ENCODE measurements at regions not wholly inside any gene's neighbourhood (a gene's known extent, or its start where the extent isn't known, plus 50 kb on each side); places are given as distances from the start of the nearest gene placed in this dataset.

- ATAC-seq = peak; percentile 69
- intact Hi-C loops (cut with DNase I, micrococcal nuclease) = no loop called here
- peak in 1 of 2 donors; percentile 36 for DNase-seq
These were observed 73.9 kb downstream of the WNT5A start for GRCh38 chr3:55413236-55413635.

DNA sequence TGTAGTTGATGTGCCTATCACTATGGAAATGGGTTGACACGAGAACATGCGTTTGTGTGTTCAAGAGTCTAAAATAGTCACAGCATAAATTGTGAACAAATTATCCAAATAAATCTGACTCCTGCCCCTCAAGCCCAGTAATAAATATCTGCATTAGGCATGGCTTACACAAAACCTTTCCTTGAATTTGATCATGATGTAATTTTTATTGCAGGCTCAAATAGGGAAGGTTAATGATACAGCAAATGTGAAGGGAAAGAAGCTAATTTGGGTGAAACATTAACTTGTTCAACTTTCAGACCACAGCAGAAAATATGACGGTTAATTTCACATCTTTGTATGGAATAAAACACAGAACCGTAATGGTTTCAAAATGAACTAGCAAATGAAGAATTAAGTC lies 74.6 kb downstream of the WNT5A start:
- ATAC-seq (peak; percentile 71), DNase-seq (no peak)
- intact Hi-C loops (cut with DNase I, micrococcal nuclease) = no loop called here

GRCh38 chr3:55409806-55410205 lies 77.3 kb downstream of the WNT5A start:
- intact Hi-C loops (cut with DNase I, micrococcal nuclease) = no loop called here
- DNase-seq = no peak
- ATAC-seq = no peak

GRCh38 chr3:55408193-55408826 lies 78.8 kb downstream of the WNT5A start:
- intact Hi-C loops (cut with DNase I, micrococcal nuclease) = no loop called here
- peak; percentile 85 for ATAC-seq
- DNase-seq = peak; percentile 25 to 38

- ATAC-seq (no peak), DNase-seq (no peak)
- intact Hi-C loops (cut with DNase I, micrococcal nuclease) = no loop called here
These were observed 79.7 kb downstream of the WNT5A start for GRCh38 chr3:55407426-55407820.

DNA sequence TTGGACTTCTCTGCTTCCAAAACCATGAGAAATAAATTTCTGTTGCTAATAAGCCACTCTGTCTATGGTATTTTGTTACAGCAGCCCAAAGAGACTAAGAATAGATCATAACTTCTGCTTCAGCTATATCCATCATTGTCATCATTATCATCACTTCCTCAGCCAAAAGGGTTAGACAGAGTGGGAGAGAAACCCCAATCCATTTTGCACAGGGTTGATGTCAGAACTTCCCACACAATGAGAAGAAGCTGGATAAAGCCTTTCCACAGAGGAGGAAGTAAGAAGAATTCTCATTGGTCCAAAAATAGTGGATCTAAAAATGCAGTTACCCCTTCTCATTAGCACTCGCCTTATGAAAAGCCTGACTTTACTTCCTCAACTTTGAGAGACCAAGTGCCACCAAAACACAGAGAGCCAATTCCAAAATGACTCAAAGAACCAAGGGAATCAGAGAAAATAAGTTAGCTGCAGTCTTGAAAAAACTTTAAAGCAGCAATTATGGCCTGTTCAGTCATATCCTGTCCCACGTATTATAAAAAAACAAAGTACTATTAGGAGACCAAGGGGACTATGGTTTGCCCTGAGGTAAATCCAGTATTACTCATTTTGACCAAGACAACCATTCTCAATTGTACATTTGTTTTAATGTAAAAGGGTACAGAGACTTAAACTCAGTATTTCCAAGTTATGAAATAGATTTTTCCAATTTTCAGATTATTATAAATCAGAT lies 80.2 kb downstream of the WNT5A start:
- ATAC-seq (no peak), DNase-seq (no peak)
- intact Hi-C loops (cut with DNase I, micrococcal nuclease) = no loop called here

DNA sequence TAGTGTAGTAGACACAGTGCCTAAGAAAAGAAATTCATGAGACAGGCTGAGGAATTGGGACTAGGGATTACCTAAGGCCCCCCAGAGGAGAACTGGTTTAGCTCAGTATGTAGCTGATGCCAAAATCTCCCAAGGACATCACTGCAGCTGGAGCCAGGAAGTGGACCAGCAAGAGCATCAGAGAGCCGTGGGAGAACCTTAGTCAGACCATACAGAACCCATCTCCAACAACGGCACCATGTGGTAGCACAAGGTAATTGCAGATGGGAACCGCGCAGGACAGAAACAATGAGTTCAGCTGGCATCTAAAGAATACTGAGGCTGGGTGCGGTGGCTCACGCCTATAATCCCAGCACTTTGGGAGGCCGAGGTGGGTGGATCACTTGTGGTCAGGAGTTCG lies 81.7 kb downstream of the WNT5A start:
- intact Hi-C loops (cut with DNase I, micrococcal nuclease) = no loop called here
- ATAC-seq (no peak), DNase-seq (no peak)

DNA sequence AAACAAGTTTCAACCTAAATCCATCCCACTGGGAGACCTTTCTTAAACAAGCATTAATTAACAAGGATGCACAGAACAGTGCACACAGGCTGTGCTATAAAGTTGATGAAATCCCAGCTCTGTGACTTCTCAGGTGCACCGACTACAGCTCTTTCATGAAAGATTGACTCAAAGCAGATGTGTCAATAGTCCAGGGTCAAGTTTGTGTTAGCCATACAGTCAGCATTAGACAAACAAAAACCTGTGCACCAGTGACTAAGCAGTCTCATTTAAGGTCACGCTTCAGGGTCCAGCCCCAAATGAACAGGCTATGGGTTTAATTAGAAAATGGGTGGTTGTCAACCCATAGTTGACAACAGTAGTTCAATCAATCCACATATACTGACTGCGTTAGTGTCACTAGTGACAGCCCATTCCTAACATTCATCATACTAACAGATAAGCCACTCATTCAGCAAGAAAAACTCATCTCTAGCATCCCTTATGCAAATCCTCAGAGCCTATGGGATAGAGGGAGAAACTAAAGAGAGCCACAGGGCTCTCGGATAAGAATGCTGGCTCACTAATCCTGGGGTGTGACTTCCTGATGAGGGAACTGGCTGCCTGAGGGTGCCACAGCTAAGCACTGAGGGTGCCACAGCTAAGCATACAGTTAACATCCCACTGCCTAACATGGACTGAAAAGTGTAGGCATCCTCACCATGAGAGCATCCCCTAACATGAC lies 84.1 kb downstream of the WNT5A start:
- intact Hi-C loops (cut with DNase I, micrococcal nuclease) = no loop called here
- DNase-seq = no peak
- peak; percentile 72 for ATAC-seq

- no peak for DNase-seq
- no peak for ATAC-seq
- intact Hi-C loops (cut with DNase I, micrococcal nuclease) = no loop called here
These were observed 106.5 kb downstream of the WNT5A start for GRCh38 chr3:55380561-55380960.

DNA sequence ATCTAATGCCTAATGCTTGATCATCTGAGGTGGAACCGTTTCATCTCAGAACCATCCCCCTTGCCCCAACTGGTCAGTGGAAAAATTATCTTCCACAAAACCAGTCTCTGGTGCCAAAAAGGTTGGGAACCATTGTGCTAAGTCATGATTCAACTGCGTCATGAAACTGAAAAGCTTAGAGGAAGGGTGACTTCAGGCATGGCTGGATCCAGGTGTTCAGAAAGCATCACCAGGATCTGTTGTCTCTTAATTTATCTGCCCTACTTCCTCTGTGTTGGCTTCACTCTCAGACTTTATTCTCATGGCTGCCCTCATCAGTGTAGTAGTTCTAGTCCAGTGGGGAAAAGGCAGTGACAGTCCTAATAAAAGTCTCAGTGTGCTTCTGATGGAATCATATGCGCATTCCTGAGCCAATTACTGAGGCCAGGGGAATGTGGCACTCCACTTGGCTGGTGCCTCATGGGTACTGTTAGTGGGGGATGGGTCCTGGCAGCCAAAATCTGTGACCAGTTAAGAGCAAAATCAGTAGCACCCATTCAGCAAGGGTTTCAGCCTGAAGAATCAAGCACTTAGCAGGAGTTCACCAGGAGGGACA lies 110.3 kb downstream of the WNT5A start:
- DNase-seq (no peak), ATAC-seq (no peak)
- intact Hi-C loops (cut with DNase I, micrococcal nuclease) = no loop called here

- intact Hi-C loops (cut with DNase I, micrococcal nuclease) = no loop called here
- ATAC-seq (no peak), DNase-seq (no peak)
These were observed 113.7 kb downstream of the WNT5A start for GRCh38 chr3:55373423-55373822.

DNA sequence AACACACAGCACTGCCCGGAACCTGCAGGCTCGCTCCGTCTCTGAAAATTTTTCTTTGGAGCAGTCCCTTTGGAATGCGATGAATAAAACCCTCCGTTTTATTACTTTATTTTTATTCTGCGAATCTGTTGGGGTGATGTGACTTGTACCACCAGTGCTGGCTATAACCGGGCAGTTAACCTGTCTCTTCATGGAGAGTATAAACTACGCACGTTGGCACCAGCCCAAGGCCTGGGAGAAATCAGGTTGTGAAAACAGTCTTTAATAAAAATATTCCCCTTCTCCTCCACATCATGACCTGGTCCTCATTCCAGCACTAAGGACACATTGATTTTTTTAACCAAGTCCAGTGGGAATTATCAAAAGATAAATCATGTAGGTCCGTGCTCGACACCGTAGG lies 116.8 kb downstream of the WNT5A start:
- DNase-seq (no peak), ATAC-seq (no peak)
- intact Hi-C loops (cut with DNase I, micrococcal nuclease) = no loop called here

- DNase-seq (no peak), ATAC-seq (no peak)
- intact Hi-C loops (cut with DNase I, micrococcal nuclease) = no loop called here
These were observed 117.8 kb downstream of the WNT5A start for GRCh38 chr3:55369141-55369847.

GRCh38 chr3:55368366-55368765 lies 118.7 kb downstream of the WNT5A start:
- intact Hi-C loops (cut with DNase I, micrococcal nuclease) = no loop called here
- DNase-seq = no peak
- no peak for ATAC-seq

DNA sequence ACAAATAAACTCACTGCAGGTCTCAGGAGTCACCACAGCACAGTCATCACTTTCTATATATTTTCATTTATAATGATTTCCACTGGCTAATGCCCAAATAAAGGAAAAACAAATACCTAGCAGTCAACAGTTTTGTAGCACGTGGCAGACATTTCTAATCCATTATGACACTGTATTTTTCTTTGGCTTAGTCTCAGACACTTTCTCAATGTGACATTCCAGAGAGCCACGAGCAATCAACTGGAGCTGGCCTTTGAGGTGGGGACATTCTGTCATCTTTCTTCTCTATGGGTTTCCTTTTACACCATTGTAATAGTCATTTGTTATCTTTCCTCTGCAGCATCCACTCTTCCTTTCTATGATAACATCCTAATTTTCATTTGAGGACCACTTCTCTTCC lies 119.7 kb downstream of the WNT5A start:
- DNase-seq (no peak), ATAC-seq (no peak)
- intact Hi-C loops (cut with DNase I, micrococcal nuclease) = no loop called here

DNA sequence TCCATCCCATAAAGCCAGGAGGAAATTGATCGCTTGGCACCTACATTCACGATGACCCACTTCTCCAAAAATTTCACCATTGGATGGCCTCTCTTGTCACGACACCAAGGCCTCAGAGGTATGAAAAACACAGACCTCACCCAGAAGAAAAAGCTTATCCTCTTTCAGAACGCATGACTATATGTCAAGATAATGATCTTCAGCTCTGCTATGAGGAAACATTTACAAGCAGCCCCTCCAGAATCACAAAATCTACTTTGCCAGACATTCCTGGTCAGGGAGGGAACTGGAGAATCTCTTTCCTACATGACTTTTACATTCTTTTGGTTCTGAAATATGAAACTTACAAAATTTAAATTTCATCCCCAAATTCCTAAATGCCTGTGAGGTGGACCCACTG lies 122.7 kb downstream of the WNT5A start:
- intact Hi-C loops (cut with DNase I, micrococcal nuclease) = no loop called here
- DNase-seq (no peak), ATAC-seq (no peak)

GRCh38 chr3:55362210-55362960 lies 124.7 kb downstream of the WNT5A start:
- no peak for DNase-seq
- intact Hi-C loops (cut with DNase I, micrococcal nuclease) = no loop called here
- no peak for ATAC-seq

- DNase-seq (no peak), ATAC-seq (no peak)
- intact Hi-C loops (cut with DNase I, micrococcal nuclease) = no loop called here
These were observed 129.3 kb downstream of the WNT5A start for GRCh38 chr3:55357796-55358195.

GRCh38 chr3:55352668-55353067 lies 134.4 kb downstream of the WNT5A start:
- ATAC-seq (no peak), DNase-seq (no peak)
- intact Hi-C loops (cut with DNase I, micrococcal nuclease) = no loop called here

Measured in left colon (tissue), 2 donors.